ENCODE measurements at regions not wholly inside any gene's neighbourhood (a gene's known extent, or its start where the extent isn't known, plus 50 kb on each side); places are given as distances from the start of the nearest gene placed in this dataset.

DNA sequence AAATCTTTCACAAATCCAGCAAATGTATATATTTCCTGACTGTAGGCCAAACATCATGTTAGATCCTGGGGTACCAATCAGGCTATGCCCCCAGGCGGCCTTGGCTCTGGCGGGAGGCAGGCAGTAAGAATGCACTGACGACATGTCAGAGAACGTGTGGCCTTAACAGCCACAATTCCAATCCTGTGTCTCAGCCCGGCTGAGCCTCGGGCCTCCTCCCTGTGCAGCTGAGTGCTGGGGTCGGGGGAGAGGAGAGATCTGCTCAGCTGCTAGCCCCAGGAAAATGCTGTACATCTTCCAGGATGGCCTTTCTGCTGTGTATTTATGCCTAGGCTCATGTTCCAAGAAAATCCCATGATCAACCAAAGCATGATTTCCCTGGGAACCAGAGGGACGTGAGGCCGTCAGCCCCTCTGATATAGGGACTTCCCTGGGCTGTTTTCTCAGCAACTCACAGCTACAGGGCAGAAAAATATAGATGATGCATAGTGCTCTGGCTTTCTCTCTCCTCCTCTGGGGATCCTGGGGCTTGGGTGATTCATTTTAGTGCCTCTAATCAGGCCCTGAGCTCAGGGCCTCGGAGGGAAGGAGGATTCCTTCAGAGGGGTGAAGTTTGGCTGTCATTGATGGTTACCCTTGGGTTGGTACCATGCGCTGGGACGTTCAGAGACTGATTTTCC is 604.0 kb downstream of the HS3ST4 start:
- DNase-seq = no peak

DNA sequence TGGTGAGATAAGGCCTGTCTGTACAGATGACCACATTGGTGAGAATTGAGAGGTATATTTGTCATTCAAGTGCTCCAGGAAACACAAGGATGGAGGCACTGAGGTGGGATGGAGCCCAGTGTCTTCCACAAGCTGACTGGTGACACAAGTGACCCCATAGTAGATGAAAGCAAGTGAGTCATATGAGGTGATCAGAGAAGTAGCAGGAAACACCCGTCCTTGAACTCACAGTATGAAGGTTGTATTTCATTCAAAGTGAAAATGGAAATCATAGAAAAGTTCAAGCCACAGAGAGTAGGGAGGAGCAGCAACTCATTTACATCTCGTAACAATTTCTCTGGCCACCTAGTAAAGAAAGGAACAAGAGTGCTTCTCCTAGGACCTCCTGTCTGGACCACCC is 609.8 kb downstream of the HS3ST4 start:
- no peak for DNase-seq

- no peak for DNase-seq
Observed at GRCh38 chr16:26316683-26317464, 625.1 kb downstream of the HS3ST4 start.

DNA sequence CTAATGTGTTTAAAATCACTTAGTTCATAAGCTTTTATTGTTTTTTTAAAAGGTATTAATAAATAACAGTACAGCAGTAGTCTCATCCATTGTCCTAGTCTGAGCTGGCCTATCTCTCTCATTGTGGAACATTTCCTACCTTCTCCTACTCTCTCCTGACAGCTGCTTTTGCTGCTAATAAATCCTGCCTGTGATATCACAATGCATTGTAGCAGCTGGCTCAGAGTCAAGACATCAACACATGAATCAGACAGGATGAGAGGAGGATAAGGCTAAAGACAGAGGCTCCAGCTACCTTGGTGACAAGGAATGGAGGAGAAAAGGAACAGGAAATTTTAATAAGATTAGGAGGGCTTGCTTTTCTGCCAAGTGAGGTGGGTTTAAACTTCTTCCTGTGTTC is 626.1 kb downstream of the HS3ST4 start:
- no peak for DNase-seq

DNA sequence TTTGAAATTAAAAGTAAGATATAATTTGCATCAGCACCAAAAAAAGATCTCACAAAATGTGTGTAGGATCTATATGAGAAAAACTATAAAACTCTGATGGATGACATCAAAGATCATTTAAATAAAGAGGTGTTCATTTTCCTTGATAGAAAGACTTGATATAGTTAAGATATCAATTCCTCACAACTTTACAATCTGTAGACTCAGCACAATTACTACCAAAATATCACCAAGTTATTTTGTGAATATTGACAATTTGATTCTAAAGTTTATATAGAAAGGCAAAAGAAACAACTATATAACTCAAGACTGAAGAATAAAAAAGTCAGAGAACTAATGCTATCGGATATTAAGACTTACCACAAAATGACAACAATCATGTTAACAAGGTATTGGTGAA is 638.9 kb downstream of the HS3ST4 start:
- no peak for DNase-seq

- no peak for DNase-seq
Observed at GRCh38 chr16:26334218-26335111, 642.7 kb downstream of the HS3ST4 start.

GRCh38 chr16:26335236-26335853 is 643.6 kb downstream of the HS3ST4 start:
- no peak for DNase-seq

- no peak for DNase-seq
Observed at GRCh38 chr16:26342621-26343020, 650.9 kb downstream of the HS3ST4 start.

- DNase-seq = no peak
Observed at GRCh38 chr16:26344240-26344776, 652.5 kb downstream of the HS3ST4 start.

DNA sequence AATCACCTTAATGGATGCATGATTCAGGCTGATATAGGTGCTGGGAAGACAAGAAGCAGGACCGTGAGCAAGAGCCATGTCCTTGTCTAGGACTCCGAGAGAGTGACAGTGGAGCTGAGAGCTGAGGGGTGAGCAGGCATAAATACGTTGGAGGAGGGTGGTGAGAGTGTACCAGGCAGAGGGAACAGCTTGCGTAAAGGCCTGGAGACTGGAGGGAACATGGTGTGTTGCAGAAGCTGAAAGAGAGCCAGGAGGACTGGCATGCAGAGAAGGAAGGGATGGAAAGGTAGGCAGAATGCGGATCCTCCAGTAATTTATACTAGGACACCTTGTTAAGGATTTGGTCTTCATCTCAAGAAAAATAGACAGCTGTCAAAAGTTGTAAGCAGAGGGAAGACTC is 653.2 kb downstream of the HS3ST4 start:
- no peak for DNase-seq

GRCh38 chr16:26345966-26346365 is 654.2 kb downstream of the HS3ST4 start:
- DNase-seq = no peak

GRCh38 chr16:26348095-26348494 is 656.3 kb downstream of the HS3ST4 start:
- no peak for DNase-seq

- no peak for DNase-seq
Observed at GRCh38 chr16:26360867-26361266, 669.1 kb downstream of the HS3ST4 start.

GRCh38 chr16:26363581-26363980 is 671.8 kb downstream of the HS3ST4 start:
- no peak for DNase-seq

DNA sequence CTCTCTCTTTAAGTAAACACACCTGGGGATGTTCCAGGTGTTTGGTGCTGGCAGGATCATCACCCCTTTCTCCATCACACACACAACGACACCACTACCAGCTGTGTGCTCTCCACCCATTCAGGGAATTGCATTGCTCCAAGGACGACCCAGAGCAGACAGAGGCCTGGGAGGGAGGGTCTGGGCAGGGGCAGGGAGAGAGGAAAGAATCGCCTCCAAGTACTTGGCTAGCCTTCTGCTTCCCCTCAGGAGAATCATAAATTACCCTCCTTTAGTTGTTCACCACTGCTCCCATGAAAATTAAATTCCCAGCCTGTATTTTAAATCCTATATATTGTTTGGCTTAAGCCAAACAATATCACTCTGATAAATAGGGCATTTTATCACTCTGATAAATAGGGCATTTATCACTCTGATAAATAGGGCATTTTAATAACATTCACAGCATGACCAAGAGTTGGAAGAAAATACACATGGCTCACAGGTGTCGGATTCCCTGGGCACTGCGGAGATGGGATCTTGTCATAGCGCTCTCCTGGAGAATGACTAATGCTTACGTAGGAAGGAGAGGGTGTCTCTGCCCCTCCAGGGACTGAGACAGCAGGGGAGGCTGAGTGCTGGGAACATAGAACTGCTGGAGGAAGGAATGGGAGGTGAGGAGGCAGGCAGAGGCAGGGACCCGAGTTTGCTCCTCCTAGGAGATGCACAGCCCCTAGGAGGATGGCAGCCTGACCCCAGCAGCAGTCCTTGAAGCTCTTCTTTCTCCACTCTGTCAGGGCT is 673.6 kb downstream of the HS3ST4 start:
- DNase-seq = no peak

GRCh38 chr16:26371349-26371869 is 679.6 kb downstream of the HS3ST4 start:
- DNase-seq = no peak

GRCh38 chr16:26374279-26374925 is 682.6 kb downstream of the HS3ST4 start:
- no peak for DNase-seq

DNA sequence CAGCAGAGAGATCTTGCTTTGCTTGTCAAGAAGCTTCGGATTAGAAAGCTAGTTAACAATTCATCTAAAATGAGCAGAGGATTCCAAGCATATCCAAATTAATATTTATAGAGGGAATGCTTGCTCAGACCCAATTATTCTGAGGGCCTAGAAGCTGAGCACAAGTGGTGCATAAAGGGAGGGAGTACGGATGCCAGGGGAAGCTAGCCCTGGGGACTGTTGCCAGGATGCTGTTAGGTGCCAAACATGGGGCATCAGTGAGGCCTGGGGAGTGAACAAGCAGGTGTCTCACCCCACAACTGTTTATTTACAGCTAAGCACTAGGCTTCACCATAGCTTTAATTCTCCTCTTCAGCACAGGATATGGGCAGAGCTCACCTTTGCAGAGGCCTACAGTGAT is 684.1 kb upstream of the C16orf82 start:
- DNase-seq = no peak

- DNase-seq = no peak
Observed at GRCh38 chr16:26386096-26386495, 680.6 kb upstream of the C16orf82 start.

- no peak for DNase-seq
Observed at GRCh38 chr16:26391833-26392232, 674.9 kb upstream of the C16orf82 start.

- no peak for DNase-seq
Observed at GRCh38 chr16:26394409-26394808, 672.3 kb upstream of the C16orf82 start.

All from fibroblast of skin of right quadriceps (primary cell).